Type B pancreatic cell (in vitro differentiated cells): ENCODE measurements at regions not wholly inside any gene's neighbourhood (a gene's known extent, or its start where the extent isn't known, plus 50 kb on each side); places are given as distances from the start of the nearest gene placed in this dataset.

ENCODE experiments used
- DNase-seq: peaks from one replicate; pipeline ENCODE4 v3.0.0; 2021; ENCODE audit warnings: mixed read lengths; ENCODE audit not compliant: unreplicated experiment; ENCODE audit errors: extremely low spot score
- H3K27ac Mint-ChIP-seq: 2 replicates; pipeline ENCODE4 v1.8.0; 2021; ENCODE audit warnings: mild to moderate bottlenecking, mixed read lengths
- H3K27me3 Mint-ChIP-seq: 2 replicates; pipeline ENCODE4 v1.8.0; 2021; ENCODE audit warnings: mixed read lengths
- H3K36me3 Mint-ChIP-seq: 2 replicates; pipeline ENCODE4 v1.8.0; 2021; ENCODE audit warnings: mixed read lengths
- H3K4me1 Mint-ChIP-seq: one replicate; pipeline ENCODE4 v1.8.0; 2021; ENCODE audit warnings: mixed read lengths; ENCODE audit not compliant: unreplicated experiment
- H3K4me3 Mint-ChIP-seq: 2 replicates; pipeline ENCODE4 v1.8.0; 2021; ENCODE audit warnings: mild to moderate bottlenecking, mixed read lengths
- H3K9me3 Mint-ChIP-seq: 2 replicates; pipeline ENCODE4 v1.8.0; 2021; ENCODE audit warnings: mixed read lengths
- TF ChIP-seq, protein P1 (sequence below): fragments of 200-600 bp; sonication (generic); conservative IDR thresholded peaks from 2 replicates; pipeline ENCODE4 v1.5.0; 2021; ENCODE audit warnings: antibody characterized with exemption, mild to moderate bottlenecking

DNA sequence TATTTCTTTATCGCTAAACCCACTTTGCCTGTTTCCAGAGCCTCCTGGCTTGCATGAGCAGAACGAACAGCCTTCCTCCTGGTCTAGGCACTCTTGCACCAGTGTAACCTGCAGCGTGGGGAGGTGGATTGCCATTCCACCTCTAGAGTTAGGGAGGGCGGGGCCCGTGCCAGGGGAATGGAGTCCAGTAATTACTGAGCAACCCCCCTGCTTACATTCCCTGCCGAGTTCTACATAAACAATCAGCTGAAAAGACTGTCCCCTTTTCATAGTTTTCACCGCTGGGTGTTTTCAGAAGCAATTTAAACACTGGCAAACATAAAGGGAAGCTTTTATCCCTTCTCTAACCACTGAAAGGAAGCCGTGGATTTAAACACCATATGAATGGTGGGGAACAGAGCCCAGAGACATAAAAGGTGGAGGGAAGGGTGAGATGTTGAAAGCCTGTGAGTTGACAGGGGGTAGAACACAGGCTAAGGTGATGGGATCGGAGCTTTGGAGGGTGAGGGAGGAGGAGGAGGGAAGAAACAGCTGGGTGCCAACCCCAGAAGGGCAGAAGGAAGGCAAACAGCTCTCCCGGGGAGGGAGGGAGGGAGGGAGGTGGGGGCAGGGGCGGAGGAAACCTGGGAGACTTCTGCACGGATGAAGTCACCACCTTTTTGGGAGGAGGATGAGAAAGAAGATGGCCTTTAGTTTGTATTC lies 68.0 kb upstream of the WDR26 start:
- H3K27ac Mint-ChIP-seq: peak overlapping the region; percentile 87
- H3K4me1 Mint-ChIP-seq: peaks cover 68% of the 10 kb centered on the region
- peak overlapping the region; percentile 44 for H3K4me3 Mint-ChIP-seq

DNA sequence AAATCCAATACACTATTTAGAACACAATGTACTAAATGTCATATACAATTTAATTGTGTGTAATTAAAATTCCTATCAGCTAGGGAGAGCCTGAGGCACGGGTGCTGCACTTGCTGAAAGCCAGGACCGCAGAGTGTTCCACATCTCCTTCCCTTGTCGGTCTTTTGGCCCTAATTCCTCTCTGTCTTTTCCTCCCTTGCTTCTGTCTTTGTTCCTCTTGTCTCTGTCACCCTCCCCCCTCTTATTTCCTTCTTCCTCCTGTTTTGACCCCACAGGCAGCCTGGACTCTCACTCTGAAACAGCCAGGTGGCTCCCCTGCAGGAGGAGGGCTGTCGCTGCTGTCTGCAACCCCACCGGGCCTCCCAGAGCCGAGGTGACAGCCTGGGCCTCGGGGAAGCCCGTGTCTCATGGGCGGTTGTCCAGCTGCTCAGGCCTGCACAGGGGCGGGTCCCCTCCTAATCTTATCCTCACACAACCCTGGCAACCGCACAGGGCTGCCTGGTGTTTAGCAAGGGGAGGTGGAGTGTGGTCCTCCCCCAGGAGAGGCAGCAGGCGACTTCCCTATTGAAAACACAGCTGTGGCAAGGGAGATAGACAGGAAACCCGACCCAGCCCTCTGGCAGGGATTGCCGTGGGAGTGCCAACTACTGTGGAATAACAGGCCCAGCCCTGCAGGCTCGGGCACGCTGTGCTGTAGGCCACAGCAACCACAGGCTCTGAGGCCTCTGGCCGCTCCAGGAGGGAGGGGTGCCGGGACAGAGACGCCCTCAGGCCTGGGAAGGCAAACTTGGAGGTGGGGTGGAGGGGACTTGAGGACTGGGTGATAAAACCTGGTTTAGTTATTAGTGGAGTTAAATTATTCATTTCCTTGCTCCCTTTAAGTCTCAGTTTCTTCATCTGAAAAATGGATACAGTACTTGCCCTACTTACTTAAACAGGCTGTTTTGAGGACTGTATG lies 68.8 kb upstream of the WDR26 start:
- TF ChIP-seq, protein P1, sequence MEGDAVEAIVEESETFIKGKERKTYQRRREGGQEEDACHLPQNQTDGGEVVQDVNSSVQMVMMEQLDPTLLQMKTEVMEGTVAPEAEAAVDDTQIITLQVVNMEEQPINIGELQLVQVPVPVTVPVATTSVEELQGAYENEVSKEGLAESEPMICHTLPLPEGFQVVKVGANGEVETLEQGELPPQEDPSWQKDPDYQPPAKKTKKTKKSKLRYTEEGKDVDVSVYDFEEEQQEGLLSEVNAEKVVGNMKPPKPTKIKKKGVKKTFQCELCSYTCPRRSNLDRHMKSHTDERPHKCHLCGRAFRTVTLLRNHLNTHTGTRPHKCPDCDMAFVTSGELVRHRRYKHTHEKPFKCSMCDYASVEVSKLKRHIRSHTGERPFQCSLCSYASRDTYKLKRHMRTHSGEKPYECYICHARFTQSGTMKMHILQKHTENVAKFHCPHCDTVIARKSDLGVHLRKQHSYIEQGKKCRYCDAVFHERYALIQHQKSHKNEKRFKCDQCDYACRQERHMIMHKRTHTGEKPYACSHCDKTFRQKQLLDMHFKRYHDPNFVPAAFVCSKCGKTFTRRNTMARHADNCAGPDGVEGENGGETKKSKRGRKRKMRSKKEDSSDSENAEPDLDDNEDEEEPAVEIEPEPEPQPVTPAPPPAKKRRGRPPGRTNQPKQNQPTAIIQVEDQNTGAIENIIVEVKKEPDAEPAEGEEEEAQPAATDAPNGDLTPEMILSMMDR: peak; percentile 51
- peaks cover 65% of the 10 kb centered on the region for H3K4me1 Mint-ChIP-seq
- H3K27me3 Mint-ChIP-seq: no peaks in the 10 kb centered on the region
- no peaks in the 10 kb centered on the region for H3K9me3 Mint-ChIP-seq
- H3K4me3 Mint-ChIP-seq: peak overlapping the region; percentile 69
- H3K27ac Mint-ChIP-seq: peak overlapping the region; percentile 87
- H3K36me3 Mint-ChIP-seq: no peaks in the 10 kb centered on the region
- peak; percentile 70 for DNase-seq

More for the DNA sequence above, 68.0 kb upstream of the WDR26 start:
- peaks cover 3% of the 10 kb centered on the region for H3K9me3 Mint-ChIP-seq
- no peaks in the 10 kb centered on the region for H3K36me3 Mint-ChIP-seq
- no peaks in the 10 kb centered on the region for H3K27me3 Mint-ChIP-seq
- no peak for DNase-seq
- TF ChIP-seq, protein P1: no peak

DNA sequence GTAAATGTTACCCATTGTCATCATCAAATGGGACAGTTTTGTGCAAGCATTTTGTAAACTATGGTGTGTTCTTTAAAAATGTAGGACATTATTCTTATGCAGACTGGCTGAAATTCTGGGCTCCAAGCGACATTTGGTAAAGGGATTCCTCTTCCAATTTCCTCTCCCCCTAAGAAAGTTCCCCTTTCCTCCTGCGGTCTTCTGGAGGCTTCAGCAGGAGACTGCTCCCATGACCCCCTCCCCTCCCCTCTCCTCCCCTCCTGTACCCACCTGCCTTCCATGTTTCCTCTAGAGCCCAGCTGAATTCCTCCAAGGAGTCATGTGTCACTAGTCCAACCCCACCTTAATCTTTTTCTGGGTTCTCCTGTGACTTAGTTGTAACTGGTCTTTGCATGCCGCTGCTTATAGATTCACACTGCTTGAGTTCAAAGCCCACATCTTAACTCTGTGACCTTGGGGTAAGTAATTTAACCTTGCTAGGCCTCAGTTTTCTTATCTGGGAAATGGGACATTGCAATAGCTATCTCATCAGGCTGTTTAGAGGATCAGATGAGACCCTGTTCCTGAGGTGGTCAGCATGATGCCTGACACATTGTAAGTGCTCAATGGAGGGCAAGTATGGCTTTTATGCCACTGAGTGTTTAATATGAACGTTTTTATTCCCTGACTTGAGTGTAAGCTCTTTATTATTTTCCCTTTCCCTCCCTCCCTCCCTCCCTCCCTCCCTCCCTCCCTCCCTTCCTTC lies 69.9 kb upstream of the WDR26 start:
- TF ChIP-seq, protein P1: no peak
- Mint-ChIP-seq H3K9me3 (no peaks in the 10 kb centered on the region), H3K4me1 (peaks cover 58% of the 10 kb centered on the region), H3K36me3 (no peaks in the 10 kb centered on the region), H3K27me3 (no peaks in the 10 kb centered on the region), H3K4me3 (no peak overlapping the region), H3K27ac (peak overlapping the region; percentile 87)
- no peak for DNase-seq

DNA sequence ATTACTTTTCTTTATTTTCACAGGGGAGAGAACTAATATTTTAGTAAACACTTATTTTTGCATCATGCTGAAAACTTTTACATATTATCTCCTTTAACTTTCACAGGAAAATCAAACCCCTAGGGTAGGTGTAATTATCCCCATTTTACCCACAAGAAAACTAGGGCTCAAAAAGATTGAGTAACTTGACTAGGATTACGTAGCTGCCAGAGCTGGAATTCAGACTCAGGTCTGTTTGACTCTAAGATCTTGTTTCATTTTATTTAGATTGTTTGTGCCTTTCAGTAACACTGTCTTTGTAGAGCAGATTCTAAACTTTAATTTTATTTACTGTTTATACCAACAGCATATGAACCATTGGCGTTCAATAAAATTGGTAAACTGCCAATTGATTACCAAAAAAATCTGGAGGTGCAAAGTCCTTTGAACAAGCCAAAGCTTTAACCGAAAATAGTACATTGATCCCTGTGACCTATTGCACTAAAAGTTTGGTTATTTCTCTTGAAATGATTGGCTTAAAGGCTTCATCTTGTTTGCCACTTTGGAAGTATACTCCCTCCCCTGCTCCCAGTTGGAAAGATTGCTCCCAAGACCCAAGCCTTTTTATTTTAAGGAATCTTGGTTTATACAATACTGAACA lies 71.0 kb upstream of the WDR26 start:
- TF ChIP-seq, protein P1: no peak

More for the DNA sequence above, 71.0 kb upstream of the WDR26 start:
- no peak overlapping the region for H3K4me3 Mint-ChIP-seq
- no peaks in the 10 kb centered on the region for H3K9me3 Mint-ChIP-seq
- no peaks in the 10 kb centered on the region for H3K27me3 Mint-ChIP-seq
- no peak for DNase-seq
- no peak overlapping the region for H3K27ac Mint-ChIP-seq
- no peaks in the 10 kb centered on the region for H3K36me3 Mint-ChIP-seq
- H3K4me1 Mint-ChIP-seq: peaks cover 57% of the 10 kb centered on the region
